OCI-LY7 (cell line): ENCODE measurements at regions not wholly inside any gene's neighbourhood (a gene's known extent, or its start where the extent isn't known, plus 50 kb on each side); places are given as distances from the start of the nearest gene placed in this dataset.
"Not testable (repeated sequence)": the region's sequence is repeated elsewhere in the genome, so short reads cannot be mapped to it uniquely, and the experiment has no call there.

Experiments used
- BruUV-seq: library from RNA; stranded (reverse); fragments of 400-500 nt; replicated peaks from 2 replicates; lab custom pipeline; 2021; lab: Mats Ljungman, UMichigan
- CTCF ChIA-PET: fragments of 300-600 bp; sonication (Branson Sonifier 250); formaldehyde crosslinking; loops from one replicate; lab custom pipeline; 2022; ENCODE audit warnings: antibody characterized with exemption; ENCODE audit not compliant: unreplicated experiment; lab: Charles Lee
- POLR2A ChIA-PET: fragments of 300-600 bp; sonication (Branson Sonifier 250); formaldehyde crosslinking; loops from one replicate; lab custom pipeline; 2022; ENCODE audit warnings: antibody characterized with exemption; lab: Charles Lee
- DNase-seq: peaks from one replicate; pipeline ENCODE4 v3.0.0-alpha.2; 2015; ENCODE audit warnings: low spot score
- H2AFZ ChIP-seq: fragments of 200-600 bp; sonication (generic), shearing (Covaris generic); 2 replicates; pipeline ENCODE4 v1.6.1; 2014; ENCODE audit warnings: mild to moderate bottlenecking, antibody characterized with exemption, low read length, moderate library complexity
- H3K27ac ChIP-seq: fragments of 200-600 bp; sonication (generic); 2 replicates; pipeline ENCODE4 v1.5.1; 2014; ENCODE audit warnings: mixed run types, low read depth, mild to moderate bottlenecking, moderate library complexity, low read length, inconsistent platforms; ENCODE audit not compliant: poor library complexity, severe bottlenecking
- H3K36me3 ChIP-seq: fragments of 200-600 bp; sonication (generic); 2 replicates; pipeline ENCODE4 v1.6.1; 2014; ENCODE audit warnings: mild to moderate bottlenecking, antibody characterized with exemption, low read length, moderate library complexity, mixed read lengths; ENCODE audit not compliant: insufficient read depth
- H3K4me1 ChIP-seq: fragments of 200-600 bp; sonication (generic); 2 replicates; pipeline ENCODE4 v1.5.1; 2014; ENCODE audit warnings: mild to moderate bottlenecking, low read length; ENCODE audit not compliant: insufficient read depth, poor library complexity, severe bottlenecking
- H3K4me2 ChIP-seq: fragments of 200-600 bp; sonication (generic); 2 replicates; pipeline ENCODE4 v1.6.1; 2014; ENCODE audit warnings: mild to moderate bottlenecking, low read length
- H3K4me3 ChIP-seq: fragments of 200-600 bp; sonication (generic); 2 replicates; pipeline ENCODE4 v1.5.1; 2014; ENCODE audit warnings: mild to moderate bottlenecking, low read depth, low read length; ENCODE audit not compliant: poor library complexity, severe bottlenecking
- H3K79me2 ChIP-seq: fragments of 200-600 bp; sonication (generic); 2 replicates; pipeline ENCODE4 v1.6.1; 2016; ENCODE audit warnings: low read depth, mild to moderate bottlenecking, low read length, moderate library complexity, mixed read lengths; ENCODE audit not compliant: insufficient read depth
- H3K9me2 ChIP-seq: fragments of 200-600 bp; sonication (generic); 2 replicates; pipeline ENCODE4 v1.6.1; 2016; ENCODE audit warnings: mild to moderate bottlenecking, low read length, mixed read lengths; ENCODE audit not compliant: insufficient read depth
- H3K9me3 ChIP-seq: fragments of 200-600 bp; sonication (generic); 2 replicates; pipeline ENCODE4 v1.6.1; 2014; ENCODE audit warnings: mild to moderate bottlenecking, mixed run types, low read length, mixed read lengths
- H4K20me1 ChIP-seq: fragments of 200-600 bp; sonication (generic); 2 replicates; pipeline ENCODE4 v1.6.1; 2014; ENCODE audit warnings: mild to moderate bottlenecking, antibody characterized with exemption, low read length, moderate library complexity, mixed read lengths; ENCODE audit not compliant: insufficient read depth
- EZH2phosphoT487 ChIP-seq: fragments of 200-600 bp; sonication (generic); IDR thresholded peaks from 2 replicates; pipeline ENCODE4 v1.6.1; 2018; ENCODE audit warnings: low read depth, borderline replicate concordance, mild to moderate bottlenecking, mixed run types, antibody characterized with exemption, low read length, moderate library complexity, mixed read lengths
- intact Hi-C: fragments of 100-400 bp; cut with micrococcal nuclease; formaldehyde crosslinking; loops from one replicate; pipeline ENCODE4 v1.10.0; 2022; ENCODE audit not compliant: unreplicated experiment
- TF ChIP-seq, protein P1 (sequence below): fragments of 200-600 bp; sonication (generic); conservative IDR thresholded peaks from 2 replicates; pipeline ENCODE4 v1.5.1; 2014; ENCODE audit warnings: mild to moderate bottlenecking, antibody characterized with exemption, low read length, moderate library complexity, mixed read lengths

DNA sequence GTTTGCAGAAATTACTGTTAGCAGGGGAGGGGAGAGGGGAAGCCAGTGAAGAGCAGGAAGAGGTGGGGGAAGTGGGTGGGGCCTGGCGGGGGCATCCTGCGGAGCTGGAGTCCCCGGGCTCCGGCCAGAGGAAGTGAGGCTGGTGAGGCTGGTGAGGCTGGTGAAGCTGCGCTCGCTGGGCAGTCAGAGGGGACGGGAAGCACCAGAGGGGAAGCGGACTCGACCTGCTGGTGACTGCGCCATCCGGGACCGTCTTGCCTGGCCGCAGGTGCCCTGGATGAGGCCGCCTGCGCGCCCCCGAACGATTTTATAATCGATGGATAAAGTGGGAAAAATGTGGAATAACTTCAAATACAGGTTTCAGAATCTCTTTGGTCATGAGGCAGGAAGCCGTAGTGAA lies 635.3 kb upstream of the MARCKS start:
- TF ChIP-seq, protein P1, sequence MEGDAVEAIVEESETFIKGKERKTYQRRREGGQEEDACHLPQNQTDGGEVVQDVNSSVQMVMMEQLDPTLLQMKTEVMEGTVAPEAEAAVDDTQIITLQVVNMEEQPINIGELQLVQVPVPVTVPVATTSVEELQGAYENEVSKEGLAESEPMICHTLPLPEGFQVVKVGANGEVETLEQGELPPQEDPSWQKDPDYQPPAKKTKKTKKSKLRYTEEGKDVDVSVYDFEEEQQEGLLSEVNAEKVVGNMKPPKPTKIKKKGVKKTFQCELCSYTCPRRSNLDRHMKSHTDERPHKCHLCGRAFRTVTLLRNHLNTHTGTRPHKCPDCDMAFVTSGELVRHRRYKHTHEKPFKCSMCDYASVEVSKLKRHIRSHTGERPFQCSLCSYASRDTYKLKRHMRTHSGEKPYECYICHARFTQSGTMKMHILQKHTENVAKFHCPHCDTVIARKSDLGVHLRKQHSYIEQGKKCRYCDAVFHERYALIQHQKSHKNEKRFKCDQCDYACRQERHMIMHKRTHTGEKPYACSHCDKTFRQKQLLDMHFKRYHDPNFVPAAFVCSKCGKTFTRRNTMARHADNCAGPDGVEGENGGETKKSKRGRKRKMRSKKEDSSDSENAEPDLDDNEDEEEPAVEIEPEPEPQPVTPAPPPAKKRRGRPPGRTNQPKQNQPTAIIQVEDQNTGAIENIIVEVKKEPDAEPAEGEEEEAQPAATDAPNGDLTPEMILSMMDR, result no peak
- TF ChIP-seq EZH2phosphoT487, result no peak
- Histone ChIP-seq H2AFZ (no peak overlapping the region), H4K20me1 (no peaks in the 10 kb centered on the region), H3K4me1 (no peaks in the 10 kb centered on the region), H3K9me2 (no peaks in the 10 kb centered on the region), H3K79me2 (no peaks in the 10 kb centered on the region), H3K9me3 (no peaks in the 10 kb centered on the region), H3K36me3 (no peaks in the 10 kb centered on the region), H3K4me3 (no peak overlapping the region), H3K27ac (no peak overlapping the region), H3K4me2 (no peak overlapping the region)
- intact Hi-C loops, result no loop called here
- ChIA-PET CTCF (no interaction called here), POLR2A (no interaction called here)
- no TSS peak for BruUV-seq
- DNase-seq, result no peak

DNA sequence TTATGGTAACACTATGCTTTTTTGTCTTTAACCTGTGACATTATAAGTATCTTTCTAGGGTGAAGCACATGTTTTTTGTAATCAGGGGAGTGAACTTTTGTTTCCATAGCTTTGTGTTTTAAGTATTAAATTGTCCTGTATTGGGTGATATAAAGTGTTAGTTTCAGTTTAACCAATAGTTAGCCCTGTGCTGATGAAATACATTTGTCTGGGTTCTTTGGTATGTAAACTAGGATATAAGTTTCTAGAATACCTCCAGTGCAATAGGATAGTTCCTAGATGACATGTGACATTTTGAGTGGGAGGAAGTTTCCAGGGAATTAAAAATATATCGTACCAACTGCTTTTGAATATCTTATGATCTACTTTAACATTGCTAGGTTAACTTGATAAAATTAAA lies 611.0 kb upstream of the MARCKS start:
- no peak overlapping the region for H3K27ac ChIP-seq

DNA sequence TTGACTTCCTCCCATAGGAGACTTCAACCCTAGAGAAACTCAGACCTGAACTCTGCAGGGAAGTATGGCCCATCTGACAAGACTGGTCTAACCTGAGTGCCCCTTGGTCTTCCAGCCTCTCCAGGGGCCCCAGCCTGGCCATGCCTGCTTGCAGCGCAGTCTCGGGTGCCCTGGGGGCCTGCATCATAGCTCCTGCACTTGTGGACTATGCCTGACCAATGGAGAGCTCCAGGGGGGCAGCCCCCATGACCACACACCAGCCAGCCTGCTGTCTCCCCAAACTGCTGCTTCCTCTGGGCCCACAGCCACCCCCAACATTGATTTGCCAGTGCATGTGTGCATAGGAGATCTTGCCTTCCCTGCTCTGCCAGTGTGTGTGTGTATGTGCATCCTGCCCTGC lies 608.6 kb upstream of the MARCKS start:
- CTCF ChIA-PET, result no interaction called here
- no peak overlapping the region for H3K4me3 ChIP-seq
- H3K4me2 ChIP-seq, result no peak overlapping the region
- H3K27ac ChIP-seq, result no peak overlapping the region
- no peaks in the 10 kb centered on the region for H3K36me3 ChIP-seq
- intact Hi-C loops, result no loop called here
- no peak for DNase-seq
- H4K20me1 ChIP-seq, result no peaks in the 10 kb centered on the region
- no peak overlapping the region for H2AFZ ChIP-seq
- no peaks in the 10 kb centered on the region for H3K79me2 ChIP-seq
- H3K9me2 ChIP-seq, result no peaks in the 10 kb centered on the region
- BruUV-seq, result no TSS peak
- TF ChIP-seq EZH2phosphoT487, result no peak
- TF ChIP-seq, protein P1, result no peak
- no peaks in the 10 kb centered on the region for H3K4me1 ChIP-seq
- no peaks in the 10 kb centered on the region for H3K9me3 ChIP-seq
- POLR2A ChIA-PET, result no interaction called here

More for the DNA sequence above, 611.0 kb upstream of the MARCKS start:
- intact Hi-C loops, result no loop called here
- Histone ChIP-seq H3K4me3 (no peak overlapping the region), H3K36me3 (no peaks in the 10 kb centered on the region), H2AFZ (no peak overlapping the region), H3K4me1 (no peaks in the 10 kb centered on the region), H3K4me2 (no peak overlapping the region), H3K79me2 (no peaks in the 10 kb centered on the region), H4K20me1 (no peaks in the 10 kb centered on the region), H3K9me2 (no peaks in the 10 kb centered on the region), H3K9me3 (no peaks in the 10 kb centered on the region)
- BruUV-seq, result no TSS peak
- no peak for TF ChIP-seq EZH2phosphoT487
- TF ChIP-seq, protein P1, result no peak
- no peak for DNase-seq
- ChIA-PET POLR2A (no interaction called here), CTCF (no interaction called here)

DNA sequence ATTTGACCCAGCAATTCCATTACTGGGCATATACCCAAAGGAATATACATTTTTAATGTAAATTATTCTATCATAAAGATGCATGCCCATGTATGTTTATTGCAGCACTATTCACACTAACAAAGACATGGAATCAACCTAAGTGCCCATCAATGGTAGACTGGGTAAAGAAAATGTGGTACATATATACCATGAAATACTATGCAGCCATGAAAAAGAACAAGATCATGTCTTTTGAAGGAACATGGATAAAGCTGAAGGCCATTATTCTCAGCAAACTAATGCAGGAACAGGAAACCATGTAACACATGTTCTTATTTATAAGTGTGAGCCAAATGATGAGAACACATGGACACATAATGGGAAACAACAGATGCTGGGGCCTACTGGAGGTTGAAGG lies 603.0 kb upstream of the MARCKS start:
- POLR2A ChIA-PET, CTCF ChIA-PET, H4K20me1 ChIP-seq, DNase-seq, H3K9me2 ChIP-seq, H3K79me2 ChIP-seq, H2AFZ ChIP-seq, H3K4me2 ChIP-seq, H3K27ac ChIP-seq, H3K4me3 ChIP-seq, H3K4me1 ChIP-seq, H3K36me3 ChIP-seq, BruUV-seq, H3K9me3 ChIP-seq, intact Hi-C loops: not testable (repeated sequence)
